ENCODE measurements at regions not wholly inside any gene's neighbourhood (a gene's known extent, or its start where the extent isn't known, plus 50 kb on each side); places are given as distances from the start of the nearest gene placed in this dataset.

DNA sequence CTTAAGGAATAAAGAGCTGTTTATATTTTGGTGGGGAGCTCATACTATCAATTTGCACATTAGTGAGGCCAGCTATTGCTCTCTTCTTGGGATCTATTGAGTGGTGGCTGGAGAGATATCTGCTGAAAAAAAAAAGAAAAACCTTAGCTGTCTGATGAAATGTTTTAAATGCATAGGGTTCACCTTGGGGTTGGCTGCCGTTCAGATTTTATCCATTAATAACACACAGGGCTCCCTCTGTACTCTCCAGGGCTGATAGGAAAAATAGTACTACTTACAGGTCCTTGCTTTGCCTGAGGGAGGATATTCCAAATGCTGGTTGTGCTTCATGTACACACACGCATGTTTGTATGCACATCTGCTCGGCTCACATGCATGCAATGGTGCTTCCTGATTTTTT is 803.7 kb downstream of the MCTP2 start:
- TF ChIP-seq, protein P1, sequence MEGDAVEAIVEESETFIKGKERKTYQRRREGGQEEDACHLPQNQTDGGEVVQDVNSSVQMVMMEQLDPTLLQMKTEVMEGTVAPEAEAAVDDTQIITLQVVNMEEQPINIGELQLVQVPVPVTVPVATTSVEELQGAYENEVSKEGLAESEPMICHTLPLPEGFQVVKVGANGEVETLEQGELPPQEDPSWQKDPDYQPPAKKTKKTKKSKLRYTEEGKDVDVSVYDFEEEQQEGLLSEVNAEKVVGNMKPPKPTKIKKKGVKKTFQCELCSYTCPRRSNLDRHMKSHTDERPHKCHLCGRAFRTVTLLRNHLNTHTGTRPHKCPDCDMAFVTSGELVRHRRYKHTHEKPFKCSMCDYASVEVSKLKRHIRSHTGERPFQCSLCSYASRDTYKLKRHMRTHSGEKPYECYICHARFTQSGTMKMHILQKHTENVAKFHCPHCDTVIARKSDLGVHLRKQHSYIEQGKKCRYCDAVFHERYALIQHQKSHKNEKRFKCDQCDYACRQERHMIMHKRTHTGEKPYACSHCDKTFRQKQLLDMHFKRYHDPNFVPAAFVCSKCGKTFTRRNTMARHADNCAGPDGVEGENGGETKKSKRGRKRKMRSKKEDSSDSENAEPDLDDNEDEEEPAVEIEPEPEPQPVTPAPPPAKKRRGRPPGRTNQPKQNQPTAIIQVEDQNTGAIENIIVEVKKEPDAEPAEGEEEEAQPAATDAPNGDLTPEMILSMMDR (optimal IDR thresholded peaks at IDR 0.05 in 1 of 3, IDR thresholded peaks at IDR 0.05 in 1 of 3, conservative IDR thresholded peaks at IDR 0.05 in 1 of 3; ENCODE audit: extremely low read depth in 1 of 3, insufficient read depth in 2 of 3, low read length in 3 of 3): no peak
- TF ChIP-seq EZH2 (IDR thresholded peaks at IDR 0.05; ENCODE audit: low read length): no peak

All from keratinocyte (primary cell).